Lower lobe of right lung (tissue), 2 donors: ENCODE measurements at regions not wholly inside any gene's neighbourhood (a gene's known extent, or its start where the extent isn't known, plus 50 kb on each side); places are given as distances from the start of the nearest gene placed in this dataset.
"Not testable (repeated sequence)": the region's sequence is repeated elsewhere in the genome, so short reads cannot be mapped to it uniquely, and the experiment has no call there.

Experiments used
- ATAC-seq, 2 donors: fragments of 200-7000 bp; cut with Tn5 transposase; one replicate each; pipeline ENCODE4 v1.9.1; 2020 to 2022; ENCODE audit warnings: mild to moderate bottlenecking in 2 of 2, moderate library complexity in 2 of 2
- DNase-seq: peaks from one replicate; pipeline ENCODE4 v3.0.0-alpha.2; 2020
- H3K27ac ChIP-seq: fragments of 200-600 bp; one replicate; pipeline ENCODE4 v1.8.0; 2022
- H3K27me3 ChIP-seq: fragments of 200-600 bp; one replicate; pipeline ENCODE4 v1.8.0; 2022; ENCODE audit warnings: low read depth
- H3K36me3 ChIP-seq: fragments of 200-600 bp; one replicate; pipeline ENCODE4 v1.8.0; 2022; ENCODE audit warnings: mild to moderate bottlenecking
- H3K4me1 ChIP-seq: fragments of 200-600 bp; one replicate; pipeline ENCODE4 v1.8.0; 2022
- H3K4me3 ChIP-seq: fragments of 200-600 bp; one replicate; pipeline ENCODE4 v1.8.0; 2022; ENCODE audit warnings: mild to moderate bottlenecking
- H3K9me3 ChIP-seq: fragments of 200-600 bp; one replicate; pipeline ENCODE4 v1.8.0; 2022
- intact Hi-C: fragments of 100-400 bp; cut with DNase I; formaldehyde crosslinking; loops from one replicate; pipeline ENCODE4 v1.11.0; 2022
- TF ChIP-seq, protein P1 (sequence below): fragments of 200-600 bp; IDR thresholded peaks from one replicate; pipeline ENCODE4 v1.8.0; 2022; ENCODE audit warnings: antibody characterized with exemption, mild to moderate bottlenecking
- donor health status: DM: no; HTN: yes; CAD: no; lungs with severe emphysema.

DNA sequence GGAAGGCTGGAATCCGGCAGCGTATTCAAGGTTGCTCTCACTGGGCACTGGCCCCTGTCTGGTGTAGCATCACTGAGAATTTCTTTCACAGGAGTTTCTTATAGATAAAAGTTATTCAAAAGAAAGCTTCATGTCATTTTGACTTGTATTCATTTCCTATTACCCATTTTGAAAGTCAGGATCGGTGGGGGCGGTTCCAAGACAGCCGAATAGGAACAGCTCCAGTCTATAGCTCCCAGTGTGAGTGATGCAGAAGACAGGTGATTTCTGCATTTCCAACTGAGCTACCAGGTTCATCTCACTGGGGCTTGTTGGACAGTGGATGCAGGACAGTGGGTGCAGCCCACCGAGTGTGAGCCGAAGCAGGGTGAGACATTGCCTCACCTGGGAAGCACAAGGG is 51.5 kb upstream of the CDC42EP3 start:
- DNase-seq, intact Hi-C loops, H3K4me3 ChIP-seq, ATAC-seq, H3K9me3 ChIP-seq, H3K27me3 ChIP-seq, H3K36me3 ChIP-seq, H3K27ac ChIP-seq, H3K4me1 ChIP-seq: not testable (repeated sequence)

DNA sequence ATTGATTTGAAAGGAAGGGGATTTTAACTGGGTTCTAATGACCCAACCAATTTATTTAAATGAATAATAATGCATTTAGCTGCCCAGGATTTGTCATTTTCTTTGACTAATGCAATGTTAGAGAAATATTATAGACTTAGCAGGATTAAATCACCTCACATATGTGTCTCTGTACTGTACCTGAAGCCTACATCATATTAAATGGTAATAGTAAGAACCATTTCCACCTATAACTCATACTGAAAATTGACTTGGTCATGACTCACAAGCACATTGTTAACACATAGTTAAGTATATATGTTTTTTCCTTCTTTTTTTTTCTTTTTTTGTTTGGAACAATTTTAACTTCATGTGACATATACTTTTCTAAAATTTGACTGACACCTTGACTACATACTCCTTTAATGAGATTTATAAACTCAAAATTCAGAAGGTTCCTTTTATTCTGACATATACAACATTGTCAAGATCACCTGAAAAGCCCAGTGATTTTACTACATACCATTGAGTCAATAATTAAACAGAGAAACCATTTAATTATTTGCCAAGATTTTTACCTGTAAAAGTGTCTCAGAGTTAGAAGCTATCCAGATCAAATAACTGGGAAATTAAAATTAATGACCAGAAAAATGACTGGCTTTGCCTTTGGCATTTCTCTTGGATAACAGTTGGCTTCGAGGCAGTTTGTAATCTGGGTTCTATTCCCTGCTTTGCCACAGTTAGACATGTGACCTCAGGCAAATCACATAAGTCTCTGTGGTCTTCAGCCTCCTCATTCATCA is 58.8 kb upstream of the CDC42EP3 start:
- no peaks in the 10 kb centered on the region for H3K4me1 ChIP-seq
- TF ChIP-seq, protein P1, sequence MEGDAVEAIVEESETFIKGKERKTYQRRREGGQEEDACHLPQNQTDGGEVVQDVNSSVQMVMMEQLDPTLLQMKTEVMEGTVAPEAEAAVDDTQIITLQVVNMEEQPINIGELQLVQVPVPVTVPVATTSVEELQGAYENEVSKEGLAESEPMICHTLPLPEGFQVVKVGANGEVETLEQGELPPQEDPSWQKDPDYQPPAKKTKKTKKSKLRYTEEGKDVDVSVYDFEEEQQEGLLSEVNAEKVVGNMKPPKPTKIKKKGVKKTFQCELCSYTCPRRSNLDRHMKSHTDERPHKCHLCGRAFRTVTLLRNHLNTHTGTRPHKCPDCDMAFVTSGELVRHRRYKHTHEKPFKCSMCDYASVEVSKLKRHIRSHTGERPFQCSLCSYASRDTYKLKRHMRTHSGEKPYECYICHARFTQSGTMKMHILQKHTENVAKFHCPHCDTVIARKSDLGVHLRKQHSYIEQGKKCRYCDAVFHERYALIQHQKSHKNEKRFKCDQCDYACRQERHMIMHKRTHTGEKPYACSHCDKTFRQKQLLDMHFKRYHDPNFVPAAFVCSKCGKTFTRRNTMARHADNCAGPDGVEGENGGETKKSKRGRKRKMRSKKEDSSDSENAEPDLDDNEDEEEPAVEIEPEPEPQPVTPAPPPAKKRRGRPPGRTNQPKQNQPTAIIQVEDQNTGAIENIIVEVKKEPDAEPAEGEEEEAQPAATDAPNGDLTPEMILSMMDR = no peak
- no peaks in the 10 kb centered on the region for H3K36me3 ChIP-seq
- no peak overlapping the region for H3K27ac ChIP-seq
- no peaks in the 10 kb centered on the region for H3K27me3 ChIP-seq
- ATAC-seq = no peak
- no peak for DNase-seq
- H3K9me3 ChIP-seq = no peaks in the 10 kb centered on the region
- H3K4me3 ChIP-seq = no peak overlapping the region
- intact Hi-C loops = no loop called here

DNA sequence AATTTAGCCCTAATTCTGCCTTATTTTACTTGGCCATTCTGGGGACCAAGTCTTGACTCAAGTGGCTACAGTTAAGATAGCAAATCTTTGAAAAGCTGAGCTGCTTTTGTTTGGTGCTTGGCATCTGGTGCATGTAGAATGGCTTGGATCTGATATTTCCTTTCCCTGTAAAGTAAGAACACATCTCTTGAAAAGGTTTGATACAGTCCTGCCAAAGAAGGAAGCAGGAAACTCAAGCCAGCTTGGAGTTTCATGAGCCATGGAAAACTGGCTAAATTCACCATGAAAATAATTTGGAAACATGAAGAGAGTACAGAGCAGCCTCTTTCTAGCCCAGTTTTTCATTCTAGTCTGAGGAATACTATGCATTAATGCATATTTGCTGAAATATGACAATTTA is 61.0 kb upstream of the CDC42EP3 start:
- H3K27ac ChIP-seq, H3K4me3 ChIP-seq, intact Hi-C loops, H3K36me3 ChIP-seq, H3K9me3 ChIP-seq, H3K4me1 ChIP-seq, DNase-seq, ATAC-seq, H3K27me3 ChIP-seq: not testable (repeated sequence)

DNA sequence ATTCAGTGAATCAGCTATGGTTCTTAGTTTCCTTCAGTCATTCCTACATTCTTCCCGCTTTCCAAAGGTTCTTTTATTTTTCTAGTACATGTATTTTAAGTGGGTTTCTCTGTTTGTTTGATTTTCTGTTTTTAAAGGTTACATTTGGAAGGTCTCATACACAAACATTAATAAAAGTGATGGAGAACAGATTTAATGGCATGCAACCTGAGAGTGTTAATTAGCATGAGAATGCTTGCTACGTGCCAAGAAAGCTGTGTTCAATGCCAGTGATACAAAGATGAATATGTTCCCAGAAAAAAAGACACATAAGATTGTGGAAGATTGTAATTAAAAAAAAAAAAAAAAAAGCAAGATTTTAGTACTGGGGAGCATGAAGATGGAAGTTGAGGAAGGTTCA is 61.8 kb upstream of the CDC42EP3 start:
- Histone ChIP-seq H3K27ac (no peak overlapping the region), H3K27me3 (no peaks in the 10 kb centered on the region), H3K36me3 (no peaks in the 10 kb centered on the region), H3K4me3 (no peak overlapping the region), H3K9me3 (no peaks in the 10 kb centered on the region), H3K4me1 (no peaks in the 10 kb centered on the region)
- intact Hi-C loops = no loop called here
- DNase-seq = no peak
- TF ChIP-seq, protein P1 = no peak
- ATAC-seq = no peak

DNA sequence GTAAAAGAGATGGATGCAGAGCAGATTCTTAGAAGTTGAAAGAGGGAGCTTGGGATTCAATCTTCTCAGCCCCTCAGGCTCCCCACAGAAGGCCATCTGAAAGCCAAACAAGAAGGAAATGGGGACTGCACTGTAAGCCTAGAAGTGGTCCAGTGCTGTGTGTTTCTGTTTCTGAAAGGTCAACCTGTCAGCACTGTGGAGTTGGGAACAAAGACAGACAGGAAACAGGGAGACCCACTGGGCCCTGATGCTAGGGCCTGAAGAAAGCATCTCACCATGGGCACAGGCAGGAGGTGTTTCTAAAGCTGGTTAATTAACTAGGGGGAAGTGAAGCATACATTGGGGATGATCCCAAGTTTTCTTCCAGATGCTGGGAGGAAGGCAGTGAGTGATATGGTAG is 62.5 kb upstream of the CDC42EP3 start:
- H3K36me3 ChIP-seq, ATAC-seq, intact Hi-C loops: not testable (repeated sequence)

DNA sequence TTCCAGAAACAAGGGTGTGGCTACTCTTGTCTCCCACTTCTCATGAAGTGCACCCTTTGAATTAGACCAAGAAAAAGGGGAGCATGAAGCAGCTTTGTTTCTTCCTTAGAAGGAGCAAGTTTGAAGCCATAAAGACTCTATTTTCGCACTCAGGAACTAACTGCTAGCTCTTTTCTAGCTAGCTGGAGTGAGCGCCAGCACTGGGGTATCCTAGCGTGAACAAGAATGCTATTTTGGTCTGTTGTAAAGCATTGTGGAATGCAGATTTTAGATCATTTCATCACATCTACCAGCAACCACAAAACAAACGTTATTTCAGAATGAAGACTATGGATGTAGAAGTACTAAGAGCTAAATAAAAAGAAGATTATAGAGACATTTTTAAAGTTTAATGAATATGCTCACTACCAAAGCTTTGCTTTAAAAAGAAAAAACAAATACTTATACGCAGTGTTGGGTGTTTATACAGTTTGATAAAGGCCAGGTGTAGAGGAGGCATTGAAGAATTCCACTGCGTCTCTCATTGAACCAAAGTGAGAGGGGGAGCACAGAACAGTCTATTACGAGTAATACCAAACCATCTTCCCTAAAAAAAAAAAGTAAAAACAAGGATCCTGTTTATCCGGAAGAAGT is 63.6 kb upstream of the CDC42EP3 start:
- H3K27ac ChIP-seq, ATAC-seq, H3K36me3 ChIP-seq, H3K9me3 ChIP-seq, H3K4me1 ChIP-seq, H3K27me3 ChIP-seq, H3K4me3 ChIP-seq, DNase-seq, intact Hi-C loops: not testable (repeated sequence)

More for the DNA sequence above, 62.5 kb upstream of the CDC42EP3 start:
- H3K9me3 ChIP-seq, DNase-seq, H3K27me3 ChIP-seq, H3K4me3 ChIP-seq, H3K4me1 ChIP-seq, H3K27ac ChIP-seq: not testable (repeated sequence)

DNA sequence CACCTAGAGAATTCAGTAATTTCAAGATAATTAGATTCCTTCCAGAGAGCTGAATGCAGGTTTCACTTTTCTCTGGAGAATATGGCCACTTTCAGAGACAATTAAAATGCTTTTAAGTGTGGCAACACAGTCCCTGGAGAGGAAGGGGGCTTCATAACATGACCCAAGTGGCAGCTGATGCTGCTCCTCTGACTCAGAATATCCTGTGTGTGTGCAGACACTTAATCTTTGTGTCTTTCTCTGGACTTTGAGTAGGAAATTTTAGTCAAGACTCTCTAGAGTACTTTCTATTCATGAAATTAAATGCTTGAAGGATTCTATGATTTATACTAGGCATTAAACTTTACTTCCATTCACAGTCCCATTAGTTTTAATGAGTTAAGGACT is 64.1 kb upstream of the CDC42EP3 start:
- H3K36me3 ChIP-seq, ATAC-seq, DNase-seq, H3K9me3 ChIP-seq, H3K27me3 ChIP-seq, H3K4me1 ChIP-seq, H3K27ac ChIP-seq, H3K4me3 ChIP-seq, intact Hi-C loops: not testable (repeated sequence)

DNA sequence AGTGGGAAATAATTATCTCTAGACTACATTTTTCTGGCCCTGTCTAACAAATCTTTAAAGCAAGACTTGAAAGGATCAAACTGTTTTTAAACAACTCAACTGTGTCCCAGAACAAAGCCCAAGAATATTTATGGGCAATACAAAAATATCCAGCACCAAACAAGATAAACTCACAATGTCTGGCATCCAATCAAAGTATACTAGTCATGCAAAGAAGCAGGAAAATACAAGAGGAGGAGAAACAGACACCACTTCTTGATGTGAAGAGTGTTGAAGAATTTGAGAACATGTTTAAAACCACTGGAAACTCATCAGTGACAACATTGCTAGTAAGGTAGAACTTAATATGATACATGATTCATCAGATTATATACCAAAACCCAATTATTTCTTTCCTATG is 66.1 kb upstream of the CDC42EP3 start:
- H3K27ac ChIP-seq = no peak overlapping the region
- DNase-seq = no peak

More for the DNA sequence above, 66.1 kb upstream of the CDC42EP3 start:
- Histone ChIP-seq H3K4me1 (no peaks in the 10 kb centered on the region), H3K4me3 (no peak overlapping the region), H3K9me3 (no peaks in the 10 kb centered on the region), H3K27me3 (no peaks in the 10 kb centered on the region), H3K36me3 (no peaks in the 10 kb centered on the region)
- TF ChIP-seq, protein P1 = no peak
- intact Hi-C loops = no loop called here
- ATAC-seq = no peak
